Activated T-cell treated with anti-CD3 and anti-CD28 coated beads, Interleukin-2, amount 50 U/mL, for 72 hours (primary cell): ENCODE measurements at regions not wholly inside any gene's neighbourhood (a gene's known extent, or its start where the extent isn't known, plus 50 kb on each side); places are given as distances from the start of the nearest gene placed in this dataset.
"Not testable (repeated sequence)": the region's sequence is repeated elsewhere in the genome, so short reads cannot be mapped to it uniquely, and the experiment has no call there.

Experiments used
- ATAC-seq, 2 donors: fragments of 150-1000 bp; cut with Tn5 transposase; replicated peaks in 1 of 2; 2 replicates each; pipeline ENCODE4 v1.10.0; 2021; ENCODE audit warnings: moderate library complexity in 2 of 2, mild to moderate bottlenecking in 1 of 2
- DNase-seq, 2 donors: peaks; one replicate each; pipeline ENCODE4 v3.0.0; 2021 to 2022; ENCODE audit warnings: mixed read lengths in 1 of 2
- H3K27ac Mint-ChIP-seq: one replicate; pipeline ENCODE4 v1.8.0; 2022; ENCODE audit warnings: mild to moderate bottlenecking, moderate library complexity, mixed read lengths
- H3K27me3 Mint-ChIP-seq: one replicate; pipeline ENCODE4 v1.8.0; 2022; ENCODE audit warnings: low read depth, mixed read lengths
- H3K36me3 Mint-ChIP-seq, 2 donors: one replicate each; pipeline ENCODE4 v1.8.0; 2022; ENCODE audit warnings: mixed read lengths in 2 of 2, mild to moderate bottlenecking in 1 of 2; ENCODE audit not compliant: insufficient read depth in 2 of 2
- H3K4me1 Mint-ChIP-seq: one replicate; pipeline ENCODE4 v1.8.0; 2022; ENCODE audit warnings: low read depth, mixed read lengths
- H3K4me3 Mint-ChIP-seq, 2 donors: one replicate each; pipeline ENCODE4 v1.8.0; 2022; ENCODE audit warnings: mild to moderate bottlenecking in 2 of 2, mixed read lengths in 2 of 2, moderate library complexity in 2 of 2
- H3K9me3 Mint-ChIP-seq, 2 donors: one replicate each; pipeline ENCODE4 v1.8.0; 2022; ENCODE audit warnings: mixed read lengths in 2 of 2

GRCh38 chr6:170223718-170224693, 66.9 kb downstream of the DLL1 start:
- DNase-seq (no peak), ATAC-seq (no peak)
- Mint-ChIP-seq H3K27ac (no peak overlapping the region), H3K27me3 (no peaks in the 10 kb centered on the region), H3K4me3 (no peak overlapping the region), H3K4me1 (peaks cover 9% of the 10 kb centered on the region), H3K9me3 (no peaks in the 10 kb centered on the region), H3K36me3 (no peaks in the 10 kb centered on the region)

DNA sequence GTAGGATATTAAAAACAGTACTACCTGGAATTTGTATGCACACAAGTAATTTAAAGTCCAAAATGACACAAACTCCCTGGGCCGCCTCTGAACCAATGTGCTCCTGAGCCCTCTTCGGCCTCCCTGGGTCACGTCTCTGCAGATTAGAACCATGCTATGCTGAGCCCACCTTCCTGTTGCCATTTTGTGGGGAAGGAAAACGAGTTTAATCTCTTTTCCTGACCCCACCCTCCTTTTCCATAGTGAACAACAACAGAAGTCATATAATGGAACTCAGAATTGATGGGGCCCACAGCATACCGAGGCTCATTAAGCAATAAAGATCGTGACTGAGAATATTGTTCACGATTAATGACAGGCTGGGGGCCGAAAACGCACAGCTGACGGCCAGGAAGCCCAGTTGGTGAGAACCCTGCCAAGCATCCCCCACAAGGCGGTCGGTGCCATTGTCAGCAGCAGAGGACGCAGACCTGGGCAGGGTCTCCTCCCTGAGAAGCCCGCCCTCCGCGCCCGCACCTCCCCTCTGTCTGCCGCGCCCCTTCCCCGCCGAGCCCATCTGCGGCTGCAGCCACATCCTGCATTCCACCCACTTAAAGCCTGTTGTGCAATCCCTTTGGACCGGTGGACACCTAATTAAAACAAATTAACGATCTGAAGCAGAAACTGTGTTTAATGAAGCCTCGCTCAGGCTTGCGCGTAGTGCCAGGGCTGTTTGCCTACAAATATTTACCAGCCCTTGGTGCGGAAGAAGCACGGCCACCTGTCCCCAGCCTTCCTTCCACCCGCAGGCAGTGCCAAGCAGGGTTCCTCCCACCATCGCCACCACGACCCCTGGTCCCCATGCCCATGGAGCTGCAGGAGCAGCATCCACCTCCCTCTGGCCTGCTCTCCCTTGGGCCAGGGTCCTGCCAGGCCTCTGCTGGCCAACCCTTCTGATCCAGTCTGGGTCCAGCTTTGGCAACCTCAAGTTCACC, 68.1 kb downstream of the DLL1 start:
- DNase-seq (no peak), ATAC-seq (no peak)
- no peaks in the 10 kb centered on the region for H3K36me3 Mint-ChIP-seq
- H3K4me1 Mint-ChIP-seq = peaks cover 9% of the 10 kb centered on the region
- H3K27me3 Mint-ChIP-seq = no peaks in the 10 kb centered on the region
- no peak overlapping the region for H3K4me3 Mint-ChIP-seq
- H3K27ac Mint-ChIP-seq = no peak overlapping the region
- no peaks in the 10 kb centered on the region for H3K9me3 Mint-ChIP-seq

- Mint-ChIP-seq H3K4me1 (peaks cover 9% of the 10 kb centered on the region), H3K27me3 (no peaks in the 10 kb centered on the region), H3K4me3 (no peak overlapping the region), H3K27ac (no peak overlapping the region), H3K36me3 (no peaks in the 10 kb centered on the region), H3K9me3 (no peaks in the 10 kb centered on the region)
- no peak for DNase-seq
- ATAC-seq = no peak
These were observed 69.0 kb downstream of the DLL1 start for GRCh38 chr6:170221753-170222400.

DNA sequence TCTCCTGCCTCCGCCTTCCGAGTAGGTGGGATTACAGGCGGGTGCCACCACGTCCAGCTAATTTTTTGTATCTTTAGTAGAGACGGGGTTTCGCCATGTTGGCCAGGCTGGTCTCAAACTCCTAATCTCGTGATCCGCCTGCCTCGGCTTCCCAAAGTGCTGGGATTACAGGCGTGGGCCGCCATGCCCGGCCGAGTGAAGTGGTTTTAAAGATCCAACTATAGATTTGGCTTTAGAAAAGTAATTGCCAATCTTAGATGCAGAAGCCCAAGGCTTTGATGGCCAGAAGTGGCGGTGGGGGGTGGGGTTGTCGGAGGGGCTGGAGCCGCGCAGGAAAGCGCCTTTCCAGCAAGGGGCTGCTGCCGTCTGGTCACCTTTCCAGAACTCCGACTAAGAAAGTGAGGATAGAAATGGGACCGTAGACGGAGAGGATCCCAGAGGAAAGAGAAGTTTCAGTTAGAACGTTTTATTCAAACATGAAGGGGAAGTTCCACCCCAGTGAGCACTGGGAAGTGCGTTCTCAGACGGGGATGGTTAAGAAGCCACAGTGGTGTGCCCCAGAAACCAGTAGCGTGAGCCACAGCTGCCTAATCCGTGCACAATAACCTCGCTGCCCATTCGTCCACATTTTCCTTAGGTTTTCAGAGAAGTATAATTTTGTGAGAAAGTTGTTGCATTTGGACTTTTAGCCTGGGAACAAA, 69.7 kb downstream of the DLL1 start:
- DNase-seq (no peak), ATAC-seq (no peak)
- Mint-ChIP-seq H3K4me3 (no peak overlapping the region), H3K27me3 (no peaks in the 10 kb centered on the region), H3K36me3 (no peaks in the 10 kb centered on the region), H3K9me3 (no peaks in the 10 kb centered on the region), H3K4me1 (peaks cover 9% of the 10 kb centered on the region), H3K27ac (no peak overlapping the region)

GRCh38 chr6:170213637-170214018, 77.2 kb downstream of the DLL1 start:
- peaks cover 13% of the 10 kb centered on the region for H3K27me3 Mint-ChIP-seq
- H3K36me3 Mint-ChIP-seq, ATAC-seq, DNase-seq, H3K27ac Mint-ChIP-seq, H3K9me3 Mint-ChIP-seq, H3K4me3 Mint-ChIP-seq, H3K4me1 Mint-ChIP-seq: not testable (repeated sequence)

DNA sequence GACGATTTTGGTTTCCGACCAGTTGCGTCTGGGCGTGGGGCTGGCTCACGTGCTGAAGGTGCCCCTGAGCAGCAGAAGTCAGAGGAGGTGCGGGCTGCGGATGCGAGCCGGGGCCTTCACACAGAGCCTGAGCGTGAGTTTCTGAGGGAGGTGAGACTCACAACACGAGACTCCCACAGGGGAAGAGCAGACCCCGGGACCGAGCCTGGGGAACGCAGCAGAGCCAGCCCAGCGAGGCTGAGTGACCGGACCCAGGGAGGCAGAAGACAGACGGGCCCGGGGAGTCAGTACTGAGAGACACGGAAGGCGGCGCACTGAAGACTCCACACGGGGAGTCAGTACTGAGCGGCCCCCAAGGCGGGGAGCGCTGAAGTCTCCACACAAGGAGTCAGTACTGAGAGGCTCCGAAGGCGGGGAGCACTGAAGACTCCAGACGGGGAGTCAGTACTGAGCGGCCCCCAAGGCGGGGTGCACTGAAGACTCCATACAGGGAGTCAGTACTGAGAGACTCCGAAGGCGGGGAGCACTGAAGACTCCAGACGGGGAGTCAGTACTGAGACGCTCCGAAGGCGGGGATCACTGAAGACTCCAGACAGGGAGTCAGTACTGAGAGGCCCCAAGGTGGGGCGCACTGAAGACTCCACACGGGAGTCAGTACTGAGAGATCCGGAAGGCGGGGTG, 77.8 kb downstream of the DLL1 start:
- no peaks in the 10 kb centered on the region for H3K9me3 Mint-ChIP-seq
- ATAC-seq (no peak), DNase-seq (no peak)
- no peak overlapping the region for H3K4me3 Mint-ChIP-seq
- H3K4me1 Mint-ChIP-seq = peaks cover 7% of the 10 kb centered on the region
- peaks cover 13% of the 10 kb centered on the region for H3K27me3 Mint-ChIP-seq
- H3K27ac Mint-ChIP-seq = no peak overlapping the region
- no peaks in the 10 kb centered on the region for H3K36me3 Mint-ChIP-seq

- H3K27ac Mint-ChIP-seq = no peak overlapping the region
- H3K4me3 Mint-ChIP-seq = no peak overlapping the region
- no peaks in the 10 kb centered on the region for H3K36me3 Mint-ChIP-seq
- no peak for DNase-seq
- H3K9me3 Mint-ChIP-seq = no peaks in the 10 kb centered on the region
- no peak for ATAC-seq
- peaks cover 7% of the 10 kb centered on the region for H3K4me1 Mint-ChIP-seq
- peaks cover 13% of the 10 kb centered on the region for H3K27me3 Mint-ChIP-seq
These were observed 78.7 kb downstream of the DLL1 start for GRCh38 chr6:170212051-170212756.

DNA sequence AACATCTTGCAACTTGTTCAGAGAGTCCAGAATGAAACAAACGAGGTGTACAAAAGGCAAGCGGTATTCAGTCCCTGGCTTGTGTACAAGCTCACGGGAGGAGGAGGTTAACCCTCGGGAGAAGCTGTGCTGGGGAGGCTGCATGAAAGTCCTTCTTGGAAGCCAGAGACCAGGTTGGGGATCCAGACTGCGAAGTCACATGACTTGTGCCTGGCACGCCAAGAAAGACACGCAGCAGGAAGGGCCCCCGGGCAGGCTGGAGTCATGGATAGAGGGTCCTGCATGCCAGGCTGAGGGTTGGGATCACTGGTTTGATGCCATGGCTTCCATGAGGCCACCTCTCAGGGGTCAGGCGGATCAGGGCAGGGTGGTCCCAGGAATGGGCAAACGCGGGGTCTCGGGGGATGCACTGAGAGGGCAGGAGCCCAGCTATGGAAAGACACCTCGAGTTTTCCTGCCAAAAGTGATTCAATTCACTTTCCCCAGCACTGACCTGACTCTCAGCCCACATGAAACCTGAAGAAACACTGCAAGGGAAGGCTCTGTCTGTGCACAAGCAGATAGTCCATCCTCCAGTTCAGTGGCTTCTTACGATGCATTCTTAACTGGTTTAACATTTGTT, 79.4 kb downstream of the DLL1 start:
- H3K27ac Mint-ChIP-seq = no peak overlapping the region
- H3K4me1 Mint-ChIP-seq = peaks cover 7% of the 10 kb centered on the region
- H3K9me3 Mint-ChIP-seq = no peaks in the 10 kb centered on the region
- no peak for DNase-seq
- ATAC-seq = no peak
- H3K27me3 Mint-ChIP-seq = peaks cover 13% of the 10 kb centered on the region
- H3K4me3 Mint-ChIP-seq = no peak overlapping the region
- H3K36me3 Mint-ChIP-seq = no peaks in the 10 kb centered on the region

GRCh38 chr6:170210651-170211403, 80.1 kb downstream of the DLL1 start:
- Mint-ChIP-seq H3K4me1 (peaks cover 7% of the 10 kb centered on the region), H3K27ac (no peak overlapping the region), H3K9me3 (peaks cover 2% of the 10 kb centered on the region in 2 donors), H3K36me3 (no peaks in the 10 kb centered on the region), H3K4me3 (no peak overlapping the region), H3K27me3 (peaks cover 13% of the 10 kb centered on the region)
- ATAC-seq (no peak), DNase-seq (no peak)

DNA sequence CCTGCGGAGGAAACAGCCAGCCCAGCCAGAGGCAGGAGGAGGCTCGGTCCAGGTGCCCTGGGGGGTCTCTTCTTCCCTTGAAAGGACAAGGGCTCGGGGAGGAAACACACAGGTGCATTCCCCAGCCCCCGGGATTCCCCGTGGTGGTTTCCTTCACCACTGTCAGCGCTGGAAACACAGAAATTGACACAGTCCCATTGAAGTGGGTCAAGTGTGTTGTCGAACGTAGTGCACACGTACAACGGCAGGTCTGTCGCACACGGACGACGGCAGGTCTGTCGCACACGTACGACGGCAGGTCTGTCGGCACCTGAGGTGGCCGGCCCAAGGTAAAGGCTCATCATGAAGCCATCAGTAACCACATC, 80.9 kb downstream of the DLL1 start:
- DNase-seq = no peak
- no peaks in the 10 kb centered on the region for H3K36me3 Mint-ChIP-seq
- no peak overlapping the region for H3K4me3 Mint-ChIP-seq
- ATAC-seq = no peak
- no peak overlapping the region for H3K27ac Mint-ChIP-seq
- H3K27me3 Mint-ChIP-seq = peaks cover 13% of the 10 kb centered on the region
- H3K9me3 Mint-ChIP-seq = peaks cover 2% of the 10 kb centered on the region in 2 donors
- peaks cover 7% of the 10 kb centered on the region for H3K4me1 Mint-ChIP-seq
